H1 (cell line): ENCODE measurements at regions not wholly inside any gene's neighbourhood (a gene's known extent, or its start where the extent isn't known, plus 50 kb on each side); places are given as distances from the start of the nearest gene placed in this dataset.

Experiments
- CHD1 ChIP-seq: IDR thresholded peaks from 2 replicates; pipeline ENCODE4 v1.6.1; 2012; ENCODE audit warnings: low read depth, low read length, improper control_type of control experiment
- CREB1 ChIP-seq: IDR thresholded peaks from 2 replicates; pipeline ENCODE4 v1.6.1; 2012; ENCODE audit warnings: inconsistent platforms
- GABPA ChIP-seq: IDR thresholded peaks from 2 replicates; pipeline ENCODE4 v1.6.1; 2011; ENCODE audit warnings: mild to moderate bottlenecking, low read length, moderate library complexity, borderline replicate concordance; ENCODE audit not compliant: insufficient read depth
- JUND ChIP-seq: IDR thresholded peaks from 2 replicates; pipeline ENCODE4 v1.6.1; 2011; ENCODE audit warnings: mild to moderate bottlenecking, improper control_type of control experiment, low read length
- NRF1 ChIP-seq: IDR thresholded peaks from 2 replicates; pipeline ENCODE4 v1.6.1; 2011; ENCODE audit warnings: mild to moderate bottlenecking, low read depth, low read length, improper control_type of control experiment
- POLR2A ChIP-seq, 2 experiments: IDR thresholded peaks; 1 replicate in 1 of 2; 2 replicates in 1 of 2; pipeline ENCODE4 v1.6.1; 2011; ENCODE audit warnings: low read depth in 2 of 2, low read length in 2 of 2, mild to moderate bottlenecking in 2 of 2; ENCODE audit errors: control extremely low read depth in 1 of 2
- TF ChIP-seq, protein P1 (sequence below): IDR thresholded peaks from 2 replicates; pipeline ENCODE4 v1.6.1; 2012; ENCODE audit warnings: low read length, inconsistent platforms

DNA sequence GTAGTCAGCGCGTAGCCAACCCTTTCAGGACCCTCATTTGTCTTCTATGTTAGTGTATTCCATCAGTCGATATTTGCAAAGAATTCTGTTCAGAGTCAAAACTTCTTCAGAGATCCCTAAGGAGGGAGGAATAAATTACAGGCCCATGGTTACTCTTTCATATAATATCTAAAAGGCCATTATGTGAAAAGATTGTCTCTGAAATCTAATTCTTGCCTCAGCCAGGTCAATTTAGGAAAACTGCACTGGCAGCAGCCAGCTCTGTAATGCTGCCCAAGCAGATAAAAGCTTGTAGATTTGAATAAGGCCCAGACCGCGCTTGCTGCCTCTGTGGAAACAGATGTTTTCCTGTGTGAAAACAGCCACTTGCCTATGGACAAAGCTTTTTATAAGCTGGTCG is 379.8 kb downstream of the CNTNAP4 start (continued):
- TF ChIP-seq, protein P1, sequence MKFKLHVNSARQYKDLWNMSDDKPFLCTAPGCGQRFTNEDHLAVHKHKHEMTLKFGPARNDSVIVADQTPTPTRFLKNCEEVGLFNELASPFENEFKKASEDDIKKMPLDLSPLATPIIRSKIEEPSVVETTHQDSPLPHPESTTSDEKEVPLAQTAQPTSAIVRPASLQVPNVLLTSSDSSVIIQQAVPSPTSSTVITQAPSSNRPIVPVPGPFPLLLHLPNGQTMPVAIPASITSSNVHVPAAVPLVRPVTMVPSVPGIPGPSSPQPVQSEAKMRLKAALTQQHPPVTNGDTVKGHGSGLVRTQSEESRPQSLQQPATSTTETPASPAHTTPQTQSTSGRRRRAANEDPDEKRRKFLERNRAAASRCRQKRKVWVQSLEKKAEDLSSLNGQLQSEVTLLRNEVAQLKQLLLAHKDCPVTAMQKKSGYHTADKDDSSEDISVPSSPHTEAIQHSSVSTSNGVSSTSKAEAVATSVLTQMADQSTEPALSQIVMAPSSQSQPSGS: no peak
- TF ChIP-seq JUND (no peak), POLR2A (IDR thresholded peaks at IDR 0.05; ENCODE audit: control extremely low read depth in 1 of 2, low read depth in 2 of 2, low read length in 2 of 2) (no peak), NRF1 (no peak), CREB1 (no peak), CHD1 (no peak), GABPA (no peak)
